ENCODE measurements at regions not wholly inside any gene's neighbourhood (a gene's known extent, or its start where the extent isn't known, plus 50 kb on each side); places are given as distances from the start of the nearest gene placed in this dataset.
A peak's percentile ranks its signal among the peaks of the same experiment; 100 is the strongest.

DNA sequence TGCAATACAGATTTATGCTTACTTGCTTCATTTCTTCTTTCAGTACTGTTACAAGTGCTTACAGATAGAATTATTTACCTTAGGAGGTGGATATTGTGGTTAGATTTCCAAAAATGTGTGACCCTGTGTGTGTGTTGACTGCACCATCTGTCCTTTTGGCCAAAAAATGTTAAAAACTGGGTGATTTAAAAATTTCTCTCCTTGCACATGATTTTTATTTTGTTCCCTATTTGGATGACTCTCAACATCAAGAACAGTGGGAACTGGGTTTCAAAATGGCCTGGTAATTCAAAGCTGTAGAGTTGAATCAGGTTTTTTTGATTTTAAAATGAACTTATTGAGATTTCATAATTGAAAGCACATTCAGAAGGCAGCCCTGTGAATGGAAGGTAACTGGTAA lies 1132.9 kb downstream of the RAPGEF2 start:
- Mint-ChIP-seq H3K4me3 (ENCODE audit: unreplicated experiment) (no peak overlapping the region), H3K36me3 (ENCODE audit: insufficient read depth, unreplicated experiment) (no peaks in the 10 kb centered on the region), H3K27ac (ENCODE audit: low read depth, unreplicated experiment) (peak overlapping the region; percentile 51), H3K9me3 (ENCODE audit: unreplicated experiment) (peaks cover 9% of the 10 kb centered on the region), H3K27me3 (ENCODE audit: insufficient read depth, unreplicated experiment) (no peaks in the 10 kb centered on the region), H3K4me1 (ENCODE audit: insufficient read depth, unreplicated experiment) (peaks cover 17% of the 10 kb centered on the region)
- DNase-seq (ENCODE audit: unreplicated experiment), result no peak
- BruUV-seq (replicated peaks), result no TSS peak
- TF ChIP-seq, protein P1, sequence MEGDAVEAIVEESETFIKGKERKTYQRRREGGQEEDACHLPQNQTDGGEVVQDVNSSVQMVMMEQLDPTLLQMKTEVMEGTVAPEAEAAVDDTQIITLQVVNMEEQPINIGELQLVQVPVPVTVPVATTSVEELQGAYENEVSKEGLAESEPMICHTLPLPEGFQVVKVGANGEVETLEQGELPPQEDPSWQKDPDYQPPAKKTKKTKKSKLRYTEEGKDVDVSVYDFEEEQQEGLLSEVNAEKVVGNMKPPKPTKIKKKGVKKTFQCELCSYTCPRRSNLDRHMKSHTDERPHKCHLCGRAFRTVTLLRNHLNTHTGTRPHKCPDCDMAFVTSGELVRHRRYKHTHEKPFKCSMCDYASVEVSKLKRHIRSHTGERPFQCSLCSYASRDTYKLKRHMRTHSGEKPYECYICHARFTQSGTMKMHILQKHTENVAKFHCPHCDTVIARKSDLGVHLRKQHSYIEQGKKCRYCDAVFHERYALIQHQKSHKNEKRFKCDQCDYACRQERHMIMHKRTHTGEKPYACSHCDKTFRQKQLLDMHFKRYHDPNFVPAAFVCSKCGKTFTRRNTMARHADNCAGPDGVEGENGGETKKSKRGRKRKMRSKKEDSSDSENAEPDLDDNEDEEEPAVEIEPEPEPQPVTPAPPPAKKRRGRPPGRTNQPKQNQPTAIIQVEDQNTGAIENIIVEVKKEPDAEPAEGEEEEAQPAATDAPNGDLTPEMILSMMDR (IDR thresholded peaks at IDR 0.05; ENCODE audit: unreplicated experiment), result no peak
- CTCF ChIA-PET, result no interaction called here
- intact Hi-C loops (cut with micrococcal nuclease), result no loop called here
- POLR2A ChIA-PET, result no interaction called here

DNA sequence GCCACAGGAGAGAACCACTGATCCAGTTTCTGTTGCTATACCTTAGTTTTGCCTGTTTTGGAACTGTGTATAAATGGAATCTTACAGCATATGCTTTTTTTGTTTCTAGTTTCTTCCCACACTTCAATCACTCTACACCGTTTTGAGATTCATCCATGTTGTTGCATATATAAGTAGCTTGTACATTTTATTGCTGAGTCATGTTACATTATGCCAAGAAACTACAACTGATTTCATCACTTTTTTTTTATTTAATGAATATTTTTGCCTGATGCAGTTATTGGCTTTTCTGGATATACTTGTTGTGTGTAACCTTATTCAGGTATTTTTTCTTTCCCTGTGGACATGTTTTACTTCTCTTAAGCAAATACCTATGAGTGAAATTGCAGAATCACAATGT lies 1135.9 kb downstream of the RAPGEF2 start:
- no peaks in the 10 kb centered on the region for H3K27me3 Mint-ChIP-seq (ENCODE audit: insufficient read depth, unreplicated experiment)
- peaks cover 18% of the 10 kb centered on the region for H3K9me3 Mint-ChIP-seq (ENCODE audit: unreplicated experiment)
- intact Hi-C loops (cut with micrococcal nuclease), result no loop called here
- DNase-seq (ENCODE audit: unreplicated experiment), result peak; percentile 50
- BruUV-seq (replicated peaks), result no TSS peak
- POLR2A ChIA-PET, result interaction anchor here (0.6 to 0.8 kb wide), 2 partner anchors 38 to 186 kb away, joined by 3 read pairs; no protein-coding TSS in a partner anchor
- H3K36me3 Mint-ChIP-seq (ENCODE audit: insufficient read depth, unreplicated experiment), result no peaks in the 10 kb centered on the region
- H3K4me1 Mint-ChIP-seq (ENCODE audit: insufficient read depth, unreplicated experiment), result peaks cover 6% of the 10 kb centered on the region
- TF ChIP-seq, protein P1 (IDR thresholded peaks at IDR 0.05; ENCODE audit: unreplicated experiment), result no peak
- CTCF ChIA-PET, result interaction anchor here (0.7 kb wide), 1 partner anchor 155 kb away, joined by 4 read pairs; no protein-coding TSS in a partner anchor
- H3K4me3 Mint-ChIP-seq (ENCODE audit: unreplicated experiment), result no peak overlapping the region
- H3K27ac Mint-ChIP-seq (ENCODE audit: low read depth, unreplicated experiment), result peak overlapping the region; percentile 3

DNA sequence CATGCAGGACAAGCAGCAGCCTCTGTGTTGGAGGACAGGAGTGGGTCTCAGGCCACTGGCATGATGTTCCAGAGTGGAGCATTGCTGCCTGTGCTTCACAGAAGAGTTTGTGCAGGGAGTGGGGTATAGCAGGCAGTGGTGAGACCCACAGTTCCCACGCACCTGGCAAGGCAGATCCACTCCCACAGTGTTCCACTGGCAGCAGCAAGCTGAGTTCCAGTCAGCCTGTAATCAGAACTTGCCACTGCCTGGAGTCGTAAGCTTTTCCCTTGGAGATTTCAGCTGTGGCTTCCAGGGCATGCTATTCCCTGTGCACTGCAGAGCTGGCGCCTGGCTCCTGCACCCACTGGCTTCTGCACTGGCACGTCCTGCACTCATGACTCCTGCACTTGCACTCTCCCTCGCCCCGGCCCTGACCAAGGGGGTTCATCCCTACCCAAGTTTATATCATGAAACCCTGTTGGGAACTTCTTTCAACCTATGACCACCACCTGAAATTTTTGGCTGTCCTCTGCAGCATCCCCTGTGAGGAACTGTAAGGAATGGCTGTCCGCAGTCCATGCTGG lies 1144.3 kb downstream of the RAPGEF2 start:
- Mint-ChIP-seq H3K27me3 (ENCODE audit: insufficient read depth, unreplicated experiment) (no peaks in the 10 kb centered on the region), H3K9me3 (ENCODE audit: unreplicated experiment) (peaks cover 7% of the 10 kb centered on the region), H3K4me1 (ENCODE audit: insufficient read depth, unreplicated experiment) (no peaks in the 10 kb centered on the region), H3K4me3 (ENCODE audit: unreplicated experiment) (no peak overlapping the region), H3K27ac (ENCODE audit: low read depth, unreplicated experiment) (no peak overlapping the region), H3K36me3 (ENCODE audit: insufficient read depth, unreplicated experiment) (no peaks in the 10 kb centered on the region)
- BruUV-seq (replicated peaks), result no TSS peak
- intact Hi-C loops (cut with micrococcal nuclease), result no loop called here
- no peak for DNase-seq (ENCODE audit: unreplicated experiment)
- ChIA-PET CTCF (interaction anchor here (0.7 kb wide), 1 partner anchor 605 kb away, joined by 3 read pairs; no protein-coding TSS in a partner anchor), POLR2A (no interaction called here)
- TF ChIP-seq, protein P1 (IDR thresholded peaks at IDR 0.05; ENCODE audit: unreplicated experiment), result no peak

DNA sequence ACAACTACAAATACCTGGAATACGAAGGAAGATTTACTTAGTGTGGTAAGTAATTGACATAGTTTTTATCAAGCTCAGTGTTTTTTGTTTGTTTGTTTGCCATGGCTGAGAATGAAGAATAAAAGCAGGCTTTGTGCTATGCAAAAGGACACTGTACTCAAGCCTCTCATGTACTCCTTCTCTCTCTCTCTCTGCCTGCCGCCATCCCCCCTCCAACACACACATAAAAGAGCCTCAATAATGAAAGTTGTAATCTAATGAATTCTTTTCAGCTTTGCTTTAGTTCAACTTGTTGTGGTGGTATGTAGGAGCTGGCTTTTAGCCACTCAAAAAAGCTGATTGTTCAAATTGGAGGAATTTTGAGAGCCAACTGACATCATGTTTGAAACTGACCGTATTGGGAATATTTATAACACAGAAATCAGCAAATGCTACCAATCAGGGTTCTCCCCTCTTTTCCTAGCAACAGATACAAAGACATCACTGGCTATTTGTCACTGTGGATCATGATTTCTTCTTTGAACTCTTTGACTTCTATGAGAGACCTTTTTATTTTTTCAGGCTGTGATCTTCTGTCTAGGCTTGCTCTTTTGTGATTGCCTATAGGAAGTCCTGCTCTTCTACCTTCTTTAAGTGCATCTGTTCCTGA lies 1148.8 kb downstream of the RAPGEF2 start:
- H3K9me3 Mint-ChIP-seq (ENCODE audit: unreplicated experiment), result no peaks in the 10 kb centered on the region
- no TSS peak for BruUV-seq (replicated peaks)

More for the DNA sequence above, 1148.8 kb downstream of the RAPGEF2 start:
- intact Hi-C loops (cut with micrococcal nuclease), result no loop called here
- H3K36me3 Mint-ChIP-seq (ENCODE audit: insufficient read depth, unreplicated experiment), result peaks cover 6% of the 10 kb centered on the region
- H3K4me3 Mint-ChIP-seq (ENCODE audit: unreplicated experiment), result no peak overlapping the region
- H3K27me3 Mint-ChIP-seq (ENCODE audit: insufficient read depth, unreplicated experiment), result no peaks in the 10 kb centered on the region
- DNase-seq (ENCODE audit: unreplicated experiment), result no peak
- ChIA-PET CTCF (interaction anchor here (0.6 to 0.7 kb wide), 2 partner anchors 36 to 248 kb away, joined by 3 to 4 read pairs; no protein-coding TSS in a partner anchor), POLR2A (no interaction called here)
- TF ChIP-seq, protein P1 (IDR thresholded peaks at IDR 0.05; ENCODE audit: unreplicated experiment), result no peak
- H3K4me1 Mint-ChIP-seq (ENCODE audit: insufficient read depth, unreplicated experiment), result no peaks in the 10 kb centered on the region
- no peak overlapping the region for H3K27ac Mint-ChIP-seq (ENCODE audit: low read depth, unreplicated experiment)
